Fibroblast of skin of abdomen (primary cell): ENCODE measurements at regions not wholly inside any gene's neighbourhood (a gene's known extent, or its start where the extent isn't known, plus 50 kb on each side); places are given as distances from the start of the nearest gene placed in this dataset.

Experiments used
- DNase-seq: peaks from one replicate; pipeline ENCODE4 v3.0.0-alpha.2; 2013

DNA sequence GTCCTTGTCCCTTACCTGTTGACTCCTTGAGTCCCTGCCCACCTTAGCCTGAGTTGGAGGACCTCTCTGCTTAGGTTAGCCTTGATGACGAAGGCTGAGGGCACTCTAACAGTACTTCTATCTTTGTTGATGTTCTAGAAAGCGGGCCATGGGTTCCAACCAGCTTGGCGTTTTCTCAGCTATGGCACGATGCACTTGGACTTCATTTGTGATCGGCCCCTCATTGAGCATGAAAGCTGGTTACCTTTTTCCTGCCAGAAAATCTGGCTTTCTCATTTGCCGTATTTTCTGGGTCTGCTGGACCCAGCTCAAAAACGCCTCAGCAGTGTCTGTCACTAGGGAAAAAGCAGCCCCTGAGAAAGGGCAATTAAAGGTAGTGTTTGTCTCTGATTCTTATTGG is 290.8 kb downstream of the EMP1 start:
- no peak for DNase-seq

DNA sequence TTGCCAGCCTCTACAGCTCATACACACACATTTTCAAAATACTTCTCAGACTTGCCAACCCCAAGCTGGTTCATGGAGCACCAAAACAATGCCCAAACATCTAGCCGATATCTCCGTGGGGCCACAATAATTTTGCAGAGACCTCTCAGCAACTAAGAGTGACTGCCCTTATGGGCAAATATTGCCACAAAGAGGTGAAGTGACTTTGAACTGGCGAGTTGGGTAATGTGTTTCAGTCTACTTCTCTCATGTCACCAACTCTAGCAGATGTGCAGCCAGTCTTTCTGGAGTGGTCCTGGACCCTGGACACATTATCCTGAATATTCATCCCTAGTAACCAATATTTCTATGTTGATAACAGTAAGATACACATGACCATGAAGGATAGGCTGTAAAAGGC is 290.3 kb downstream of the EMP1 start:
- no peak for DNase-seq

DNA sequence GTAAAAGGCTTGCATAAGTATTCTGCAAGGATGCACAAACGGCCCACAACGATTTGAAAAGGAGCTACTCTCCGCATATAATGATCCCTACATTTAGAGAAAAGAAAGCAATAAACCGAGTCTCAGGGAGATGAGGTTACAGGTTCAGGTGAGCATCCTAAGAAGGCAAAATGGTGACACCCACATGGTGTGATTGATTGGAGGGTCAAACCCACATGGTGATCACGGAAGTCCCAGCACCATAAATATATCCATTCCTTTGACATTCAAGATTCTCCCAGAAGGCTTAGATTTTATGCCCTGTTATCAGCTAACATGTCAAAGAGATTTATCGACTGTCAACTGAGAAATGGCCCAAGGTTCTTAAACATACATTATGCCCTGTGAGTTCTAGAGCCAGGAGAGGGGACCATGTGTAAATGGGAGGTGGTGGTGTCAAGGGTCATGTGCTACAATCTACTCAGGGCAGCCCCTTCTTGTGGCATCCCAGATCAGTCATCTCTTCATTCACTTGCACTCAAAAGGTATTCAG is 282.2 kb downstream of the EMP1 start:
- DNase-seq = no peak

DNA sequence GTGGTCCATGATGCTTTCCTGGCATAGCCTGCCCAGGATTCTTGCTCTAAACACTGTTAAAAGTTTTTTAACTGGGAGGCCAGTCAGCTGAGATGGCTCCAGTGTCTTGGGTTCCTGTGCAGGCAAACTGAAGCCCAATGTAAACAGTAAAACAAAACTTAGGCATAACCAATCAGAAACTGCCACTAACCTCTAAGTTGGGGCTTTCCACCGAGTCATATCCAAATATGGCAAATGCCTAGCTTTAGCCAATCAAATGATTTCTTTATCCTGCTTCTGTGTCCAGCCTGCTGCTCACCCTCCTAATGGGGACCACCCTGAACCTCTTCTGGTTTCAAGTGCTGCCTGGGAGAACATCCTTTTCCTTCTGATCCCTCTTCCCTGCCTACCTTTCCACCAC is 277.9 kb downstream of the EMP1 start:
- DNase-seq = no peak

DNA sequence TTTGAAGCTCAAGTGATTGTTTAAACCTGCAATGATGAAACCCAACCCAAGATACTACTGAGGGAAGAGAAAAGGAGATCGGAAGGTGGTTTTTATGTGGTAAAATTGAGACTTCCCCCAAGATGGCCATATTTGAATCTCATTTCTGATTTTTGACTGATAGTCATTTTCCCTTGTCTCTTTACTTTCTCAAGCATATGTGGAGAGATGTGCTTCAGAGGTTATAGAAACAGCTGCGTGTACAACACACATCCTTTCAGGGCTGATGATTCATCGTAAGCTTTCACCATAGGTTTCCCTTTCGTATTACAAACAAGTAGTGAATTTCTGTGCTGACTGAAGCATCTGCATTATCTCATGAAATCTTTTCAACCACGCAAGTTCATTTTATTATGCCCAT is 276.2 kb downstream of the EMP1 start:
- DNase-seq = peak; percentile 60

DNA sequence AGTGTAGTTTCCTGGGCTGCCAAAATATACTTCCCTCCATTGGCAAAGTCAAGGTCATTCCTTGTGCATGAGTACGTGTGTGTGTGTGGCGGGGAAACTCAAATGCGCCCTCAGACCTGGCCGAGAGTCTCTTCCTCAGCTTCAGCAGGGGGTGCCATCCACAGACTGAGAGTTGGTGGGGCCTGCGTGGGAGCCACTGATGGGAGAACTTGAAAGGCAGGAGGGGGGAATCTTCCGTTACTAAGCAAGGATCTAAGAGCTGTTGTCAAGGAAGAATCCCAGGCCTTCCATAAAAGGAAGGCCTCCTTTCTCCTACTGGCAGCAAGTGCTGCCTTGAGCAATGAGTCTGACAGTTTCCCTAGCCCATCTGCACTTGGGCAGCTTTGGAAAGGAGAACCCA is 274.9 kb downstream of the EMP1 start:
- DNase-seq = no peak

DNA sequence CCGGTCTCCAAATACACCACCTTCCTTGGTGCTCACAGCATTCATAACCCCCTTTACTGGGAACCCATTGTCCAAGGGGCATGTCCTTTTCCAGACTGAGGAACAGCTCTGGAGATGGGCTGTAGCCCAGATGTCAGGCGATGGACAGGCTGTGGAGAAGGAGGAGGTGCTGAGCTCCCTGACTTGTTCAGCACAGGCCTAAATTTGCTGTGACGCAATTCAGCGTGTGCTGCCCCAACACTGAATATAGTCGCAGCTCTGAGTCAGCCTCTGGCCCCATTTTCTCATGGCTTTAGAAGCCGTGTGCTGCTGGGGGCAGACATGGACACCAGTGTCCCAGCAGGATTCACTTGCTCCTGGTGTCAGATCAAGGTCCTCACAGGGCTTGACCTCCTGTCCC is 269.1 kb downstream of the EMP1 start:
- DNase-seq = peak; percentile 34

DNA sequence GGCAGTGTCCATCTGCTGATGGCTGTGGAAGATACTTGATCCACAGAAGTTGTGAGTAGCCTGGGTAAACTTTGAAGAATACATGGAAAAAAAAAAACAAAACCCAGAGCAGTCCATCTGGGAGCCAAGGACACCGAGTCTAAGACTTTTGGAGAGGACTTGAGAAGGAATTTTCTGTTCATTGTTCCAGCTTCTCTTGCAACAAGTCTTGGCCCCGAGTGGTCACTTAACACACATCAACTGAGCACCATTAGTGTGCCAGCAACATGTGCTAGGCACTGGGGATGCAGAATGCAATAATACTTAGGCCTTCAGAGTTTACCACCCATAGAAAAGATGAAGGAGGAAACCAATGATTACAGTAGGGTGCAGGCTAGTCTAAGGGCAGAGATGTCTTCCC is 266.7 kb downstream of the EMP1 start:
- no peak for DNase-seq

DNA sequence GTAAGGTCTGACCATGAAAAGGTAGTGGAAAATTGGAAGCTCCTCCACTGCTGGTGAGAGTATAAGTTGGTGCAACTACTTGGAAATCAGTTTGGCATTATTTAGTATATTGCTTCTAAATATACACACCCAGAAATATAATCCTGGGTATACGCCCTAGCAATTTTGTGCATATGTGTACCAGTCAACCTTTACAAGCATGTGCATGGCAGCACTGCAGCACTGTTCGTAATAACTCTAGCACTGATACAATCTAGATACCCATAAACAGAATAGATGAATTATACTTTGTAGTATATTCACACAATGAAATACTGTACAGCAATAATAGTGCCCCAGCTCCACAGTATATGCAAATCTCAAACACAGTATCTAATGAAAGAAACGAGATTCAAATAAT is 265.9 kb downstream of the EMP1 start:
- no peak for DNase-seq

DNA sequence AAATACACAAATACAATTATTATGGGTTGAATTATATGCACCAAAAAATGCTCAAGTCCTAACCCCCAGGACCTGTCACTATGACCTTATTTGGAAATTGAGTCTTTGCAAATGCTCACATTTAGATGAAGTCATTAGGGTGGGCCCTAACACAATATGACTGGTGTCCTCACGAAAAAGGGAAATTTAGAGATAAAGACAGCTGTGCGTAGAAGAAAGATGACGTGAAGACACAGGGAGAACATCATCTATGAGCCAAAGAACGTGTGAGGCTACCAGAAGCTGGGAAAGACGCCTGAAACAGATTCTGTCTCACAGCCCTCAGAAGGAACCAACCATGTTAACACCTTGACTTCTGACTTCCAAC is 259.2 kb downstream of the EMP1 start:
- DNase-seq = no peak

DNA sequence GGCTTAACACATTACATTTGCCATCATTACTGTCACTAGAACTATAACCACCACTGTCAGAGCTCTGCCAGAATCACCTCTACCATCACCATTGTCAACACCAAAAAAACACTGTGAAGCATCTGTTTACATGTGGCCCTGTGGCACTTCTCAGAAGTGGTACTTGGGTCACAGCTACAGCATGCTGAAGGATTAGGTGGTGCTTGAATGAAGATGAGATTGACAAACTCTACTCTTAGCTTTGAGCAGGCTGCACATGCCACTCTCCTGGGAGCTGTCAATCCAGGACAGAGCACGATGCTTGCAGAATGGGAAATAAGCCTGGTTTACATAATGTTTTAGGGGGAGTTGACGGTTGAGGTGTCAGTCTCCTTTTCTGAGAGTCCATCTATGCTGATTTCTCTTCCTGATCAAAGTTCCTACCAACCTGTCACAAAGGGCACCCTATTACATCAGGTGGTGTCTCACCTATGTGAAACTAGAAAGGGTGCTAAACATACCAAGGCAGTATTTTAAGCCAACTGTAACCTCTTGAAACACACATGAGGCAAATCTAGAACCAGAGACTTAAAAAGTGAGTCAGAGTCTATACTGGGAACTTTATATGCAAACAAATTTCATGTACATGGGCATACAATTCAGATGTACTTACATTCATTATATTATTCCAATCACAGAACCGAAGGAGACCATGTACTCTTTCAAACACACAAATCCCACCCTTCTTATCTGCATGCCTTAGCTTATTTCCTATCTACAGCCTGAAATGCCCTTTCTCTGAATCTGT is 258.7 kb downstream of the EMP1 start:
- no peak for DNase-seq

DNA sequence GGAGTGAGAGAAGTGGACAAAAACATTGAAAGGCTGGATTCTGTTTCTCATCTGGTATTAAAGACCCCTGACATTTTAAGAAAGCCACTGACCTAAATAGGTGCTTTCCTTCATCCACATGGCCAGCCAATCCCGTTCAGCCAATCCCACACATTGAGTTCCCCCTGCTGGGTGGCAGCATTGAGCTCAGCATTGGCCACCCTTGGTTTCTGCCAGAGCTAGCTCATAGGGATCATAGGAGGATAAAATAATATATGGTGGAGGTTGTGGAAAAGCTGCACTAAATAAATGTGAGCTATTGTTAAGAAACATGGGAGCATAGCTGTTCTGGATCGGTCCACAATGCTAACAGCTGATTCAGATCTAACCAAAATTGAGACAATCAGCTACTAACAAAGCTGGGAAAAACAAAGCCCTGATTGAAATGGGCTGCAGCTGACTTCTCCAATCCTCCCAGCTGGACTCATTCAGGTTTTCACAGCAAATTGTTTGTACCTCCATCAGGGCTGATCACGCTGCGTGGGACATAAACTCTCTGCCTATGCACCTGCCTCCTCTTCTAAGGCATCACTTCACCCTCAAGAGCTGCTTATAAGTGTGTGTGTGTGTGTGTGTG is 256.5 kb downstream of the EMP1 start:
- DNase-seq = no peak

DNA sequence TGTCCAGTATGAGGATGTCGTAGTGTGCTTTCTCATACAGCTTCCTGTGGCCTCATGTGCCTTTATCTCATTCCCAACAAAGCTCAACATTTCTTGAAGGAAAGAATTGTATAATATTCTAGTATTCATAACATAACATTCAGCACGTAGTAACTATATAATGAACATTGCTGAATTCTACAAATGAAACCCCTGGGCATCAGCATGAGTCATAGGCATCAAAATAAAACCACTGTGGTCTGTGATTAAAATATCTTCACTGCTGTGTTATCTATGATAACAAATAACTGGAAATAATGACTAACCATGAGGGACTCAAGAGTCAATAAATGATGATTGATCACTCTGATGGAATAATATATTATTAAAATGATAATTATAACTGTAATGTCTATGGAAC is 255.2 kb downstream of the EMP1 start:
- DNase-seq = no peak

DNA sequence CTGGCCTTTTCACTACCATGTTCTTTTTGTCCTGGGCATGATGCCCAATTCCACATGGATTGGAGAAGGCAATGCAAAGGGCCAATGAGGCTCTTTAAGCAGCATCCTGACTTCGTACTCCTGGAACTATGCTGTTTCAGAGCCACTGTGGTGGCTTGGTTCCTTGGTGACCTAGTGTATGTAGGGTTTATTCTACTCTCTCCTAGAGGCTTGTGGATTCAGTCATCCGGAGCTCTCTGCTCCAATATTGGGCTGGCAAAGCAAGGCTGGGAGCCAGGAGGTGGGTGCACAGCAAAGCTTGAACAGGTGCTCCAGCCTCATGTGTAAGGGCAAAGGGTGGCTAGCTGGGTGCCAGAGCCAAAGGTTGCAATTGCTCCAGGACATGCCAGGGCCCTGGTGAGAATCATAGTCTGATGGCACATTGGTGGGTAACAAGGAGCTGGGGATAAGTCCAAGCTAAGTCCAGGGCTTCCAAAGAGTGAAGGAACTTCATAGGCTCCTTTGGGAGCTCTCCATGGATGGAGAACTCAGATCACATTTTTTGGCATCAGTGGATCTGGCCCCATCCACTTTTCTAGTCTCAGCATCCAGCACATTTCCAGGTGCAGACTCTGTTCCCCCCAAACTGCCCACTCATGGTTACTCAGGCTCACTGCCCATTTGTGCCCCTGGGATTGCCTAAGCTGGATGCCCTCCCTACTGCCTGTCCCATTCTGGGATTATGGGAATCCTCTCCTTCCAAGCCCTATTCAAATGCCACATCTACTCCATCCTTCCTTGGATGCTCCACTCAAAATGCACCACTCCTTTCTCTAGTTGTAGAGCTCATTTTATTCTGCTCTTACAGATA is 253.9 kb downstream of the EMP1 start:
- no peak for DNase-seq

DNA sequence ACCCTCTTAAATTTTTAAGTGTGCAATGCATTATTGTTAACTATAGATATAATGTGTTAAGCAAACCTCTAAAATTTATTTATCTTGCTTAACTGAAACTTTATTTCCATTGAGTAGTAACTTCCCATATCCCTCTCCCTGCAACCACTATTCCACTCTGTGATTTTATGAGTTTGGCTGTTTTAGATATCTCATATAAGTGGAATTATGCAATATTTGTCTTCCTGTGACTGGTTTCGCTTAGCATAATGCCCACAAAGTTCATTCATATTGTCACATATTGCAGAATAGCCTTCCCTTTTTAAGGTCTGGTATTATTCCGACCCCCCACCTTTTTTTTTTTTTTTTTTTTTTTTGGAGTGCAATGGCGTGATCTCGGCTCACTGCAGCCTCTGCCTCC is 247.6 kb downstream of the EMP1 start:
- DNase-seq = no peak

DNA sequence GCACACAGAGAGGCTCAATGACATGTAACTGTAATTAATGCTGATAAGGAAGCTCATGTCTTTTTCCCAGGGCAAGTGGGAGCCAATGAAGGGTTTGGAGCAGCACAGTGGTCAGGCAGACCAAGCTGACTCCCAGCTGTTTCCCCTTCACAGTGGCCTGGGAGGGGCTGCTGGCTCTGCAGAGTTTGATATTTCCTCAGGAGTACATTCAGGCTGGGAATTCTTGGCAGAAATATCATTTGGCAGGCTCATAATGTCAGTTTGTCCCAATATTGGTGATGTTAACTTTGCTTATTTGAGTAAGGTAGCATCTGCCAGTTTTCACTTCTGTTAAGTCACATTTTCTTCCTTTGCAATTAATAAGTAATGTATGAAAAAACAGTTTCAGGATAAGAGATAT is 247.0 kb downstream of the EMP1 start:
- no peak for DNase-seq

DNA sequence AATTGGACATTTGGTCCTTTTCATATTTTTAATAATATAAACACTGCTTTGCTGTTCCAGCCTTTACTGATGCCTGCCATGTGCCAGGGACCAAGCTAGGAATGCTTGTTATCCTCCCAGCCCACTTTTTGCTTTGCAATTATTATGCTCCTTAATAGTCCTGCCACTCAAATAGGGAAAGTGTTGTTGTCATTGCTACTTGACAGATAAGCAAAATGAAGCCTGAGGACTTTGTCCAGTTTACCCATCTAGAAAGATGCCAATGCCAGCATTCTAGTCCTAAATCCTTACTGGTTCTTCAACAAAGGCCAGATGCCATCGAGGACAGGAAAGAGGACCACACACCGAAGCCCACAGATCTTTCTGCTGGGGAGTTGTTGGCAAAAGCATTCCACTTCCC is 246.5 kb downstream of the EMP1 start:
- DNase-seq = no peak

DNA sequence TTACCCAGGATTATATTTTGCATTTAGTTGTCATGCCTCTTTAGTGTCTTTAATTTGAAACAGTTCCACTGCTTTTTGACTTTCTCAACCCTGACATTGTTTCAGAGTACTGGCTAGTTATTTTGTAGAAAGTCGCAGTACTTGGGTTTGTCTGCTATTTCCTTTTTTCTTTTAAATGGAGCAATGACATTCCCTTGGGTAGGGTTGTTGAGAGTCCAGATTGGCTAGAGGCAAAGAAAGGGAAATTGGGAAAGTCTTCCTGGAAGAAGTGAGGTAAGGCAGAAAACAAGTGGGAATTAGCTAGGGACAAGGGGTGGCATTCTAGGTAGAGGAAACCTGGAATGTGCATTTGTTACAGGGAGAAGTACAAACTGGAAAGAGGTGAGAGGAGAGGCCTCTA is 245.9 kb downstream of the EMP1 start:
- no peak for DNase-seq

DNA sequence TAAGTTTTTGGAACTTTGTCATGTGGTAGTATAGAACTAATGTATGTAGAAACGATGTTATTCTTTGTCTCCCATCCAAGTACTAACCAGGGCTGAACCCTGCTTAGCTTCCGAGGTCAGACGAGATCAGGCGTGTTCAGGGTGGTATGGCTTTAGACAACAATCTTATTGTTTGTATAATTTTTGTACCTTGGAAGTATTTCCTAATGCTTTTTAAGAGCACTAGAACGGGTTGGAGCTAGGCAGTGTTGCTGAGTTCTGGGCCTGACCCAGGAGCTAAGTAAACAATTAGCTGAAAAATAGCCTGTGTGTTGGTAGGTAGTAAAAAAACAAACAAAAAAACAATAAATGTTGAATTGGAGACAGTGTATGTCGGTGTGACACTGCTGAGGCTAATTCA is 244.3 kb downstream of the EMP1 start:
- no peak for DNase-seq

DNA sequence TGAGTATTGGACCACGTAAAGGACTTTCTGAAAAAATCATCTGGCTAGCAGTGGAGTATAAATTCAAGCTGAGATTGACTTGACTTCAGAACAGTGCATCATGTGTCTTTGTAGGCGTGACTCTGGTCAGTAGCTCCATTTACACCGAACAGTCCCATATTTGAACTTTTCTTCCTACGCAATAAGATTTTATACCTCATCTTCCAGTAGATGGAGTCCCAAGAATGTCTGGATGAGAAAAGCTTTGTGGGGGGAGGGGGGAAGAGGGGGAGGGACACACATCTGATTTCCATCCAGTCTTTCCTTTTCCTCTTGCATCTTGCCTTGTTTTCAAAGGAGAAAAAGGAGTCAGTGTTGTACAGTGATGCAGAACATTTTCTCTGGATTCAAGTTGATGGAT is 241.0 kb downstream of the EMP1 start:
- no peak for DNase-seq

DNA sequence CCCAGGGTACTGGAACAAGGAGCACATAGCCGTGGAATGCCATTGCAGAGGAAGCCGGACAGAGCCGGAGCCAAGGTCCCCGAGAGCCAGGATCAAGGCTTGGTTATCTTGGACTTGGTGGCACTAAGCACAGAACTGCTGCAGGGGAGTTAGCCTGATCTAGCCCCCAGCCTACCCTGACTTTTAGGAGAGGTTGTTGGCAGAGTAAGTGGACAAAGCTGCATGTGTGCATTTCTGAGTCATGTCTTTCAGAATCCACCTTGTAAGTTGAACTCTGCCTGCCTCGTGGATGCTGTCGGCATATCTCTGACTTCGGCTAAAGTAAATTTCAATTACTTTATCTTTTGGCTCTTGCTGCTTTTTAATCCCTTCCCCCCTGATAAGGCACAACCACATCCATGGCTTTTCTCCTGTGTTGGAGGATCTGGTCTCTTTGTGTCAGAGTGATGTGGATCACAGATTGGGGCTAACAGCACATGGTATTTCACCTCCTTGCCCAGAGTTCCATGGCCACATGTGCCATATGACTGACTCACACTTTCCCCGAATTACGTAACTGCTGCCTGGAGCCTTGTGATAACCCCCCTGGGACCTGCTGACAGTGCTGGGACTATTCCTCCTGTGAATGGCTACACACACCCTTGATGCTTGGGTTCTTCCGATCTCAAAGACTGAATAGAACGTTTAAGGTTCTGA is 240.3 kb downstream of the EMP1 start:
- DNase-seq = peak; percentile 57

DNA sequence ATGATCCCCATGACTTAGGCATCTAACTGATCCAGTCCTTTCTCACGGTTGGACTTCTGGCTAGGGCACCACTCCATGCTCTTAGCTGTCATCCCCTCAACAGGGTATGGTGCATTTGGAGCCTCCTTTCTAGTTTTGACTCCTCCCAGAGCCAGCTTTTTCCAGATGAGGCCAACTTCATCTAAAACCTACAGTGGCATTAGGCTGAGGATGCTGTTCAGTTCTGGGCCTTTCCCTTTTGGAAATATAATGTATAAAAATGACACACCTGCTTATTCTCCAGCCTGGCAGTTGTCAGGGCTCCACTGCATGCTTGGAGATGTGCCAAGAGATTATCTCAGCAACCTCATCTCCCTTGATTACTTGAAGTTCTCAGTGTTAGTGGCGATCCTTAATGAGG is 239.7 kb downstream of the EMP1 start:
- no peak for DNase-seq
